DLD1 (cell line): ENCODE measurements at regions not wholly inside any gene's neighbourhood (a gene's known extent, or its start where the extent isn't known, plus 50 kb on each side); places are given as distances from the start of the nearest gene placed in this dataset.
"Not testable (repeated sequence)": the region's sequence is repeated elsewhere in the genome, so short reads cannot be mapped to it uniquely, and the experiment has no call there.

Source experiments
- in situ Hi-C: cut with HindIII; loops from 2 replicates; pipeline ENCODE4 v1.10.0; 2017; ENCODE audit warnings: low sequenced_read_pairs

- in situ Hi-C loops: no loop called here
These were observed 361.0 kb upstream of the TMEFF2 start for GRCh38 chr2:192555740-192556139.

- in situ Hi-C loops: no loop called here
These were observed 357.0 kb upstream of the TMEFF2 start for GRCh38 chr2:192551760-192552159.

GRCh38 chr2:192546565-192546964 lies 351.8 kb upstream of the TMEFF2 start:
- in situ Hi-C loops: no loop called here

- in situ Hi-C loops: no loop called here
These were observed 349.7 kb upstream of the TMEFF2 start for GRCh38 chr2:192544371-192544955.

- in situ Hi-C loops: not testable (repeated sequence)
These were observed 347.7 kb upstream of the TMEFF2 start for GRCh38 chr2:192542148-192543066.

GRCh38 chr2:192539306-192539705 lies 344.6 kb upstream of the TMEFF2 start:
- in situ Hi-C loops: no loop called here

GRCh38 chr2:192536922-192537624 lies 342.3 kb upstream of the TMEFF2 start:
- in situ Hi-C loops: no loop called here

DNA sequence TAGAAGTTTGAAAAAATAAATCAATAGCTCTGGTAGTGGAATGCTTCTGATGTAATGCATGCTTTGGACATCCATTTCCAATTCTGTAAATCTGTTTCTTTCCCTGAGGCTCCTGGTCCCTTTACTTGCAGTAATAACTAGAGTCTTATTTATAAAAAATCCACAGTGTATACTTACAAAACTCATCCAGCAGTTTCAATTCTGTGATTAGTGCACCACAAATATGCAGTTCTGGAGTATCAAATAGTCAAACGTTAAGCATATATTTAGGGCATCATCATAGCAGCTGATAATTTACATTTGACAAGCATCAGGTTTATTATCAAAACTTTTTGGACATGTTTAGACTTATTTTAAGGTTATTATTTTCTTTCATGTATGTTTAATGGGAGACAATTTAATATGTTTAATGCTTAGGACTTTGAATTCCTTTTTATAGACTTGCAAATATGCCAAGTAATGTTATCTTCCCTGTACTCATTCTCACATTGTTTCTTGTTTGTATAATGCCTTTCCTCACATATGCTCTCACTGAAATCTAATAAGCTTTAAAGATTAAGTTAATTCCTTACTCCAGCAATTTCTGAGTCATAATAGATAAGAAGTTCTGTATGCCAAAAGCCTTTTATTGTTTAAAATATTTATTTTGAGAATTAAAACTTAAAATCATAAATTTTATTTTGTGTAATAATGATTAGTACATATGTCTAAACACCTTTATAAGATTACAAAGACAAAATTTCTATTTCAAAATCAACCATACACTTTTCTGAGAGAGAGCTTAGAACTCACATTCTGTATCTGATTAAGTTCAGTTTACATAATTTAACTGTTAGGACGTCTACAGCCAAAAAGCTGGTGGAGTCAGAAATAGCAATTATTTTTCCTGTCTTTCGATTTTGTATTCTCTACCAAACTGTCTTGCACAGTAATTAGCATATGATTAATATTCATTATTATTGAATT lies 341.5 kb upstream of the TMEFF2 start:
- in situ Hi-C loops: no loop called here

GRCh38 chr2:192534072-192534471 lies 339.3 kb upstream of the TMEFF2 start:
- in situ Hi-C loops: no loop called here

DNA sequence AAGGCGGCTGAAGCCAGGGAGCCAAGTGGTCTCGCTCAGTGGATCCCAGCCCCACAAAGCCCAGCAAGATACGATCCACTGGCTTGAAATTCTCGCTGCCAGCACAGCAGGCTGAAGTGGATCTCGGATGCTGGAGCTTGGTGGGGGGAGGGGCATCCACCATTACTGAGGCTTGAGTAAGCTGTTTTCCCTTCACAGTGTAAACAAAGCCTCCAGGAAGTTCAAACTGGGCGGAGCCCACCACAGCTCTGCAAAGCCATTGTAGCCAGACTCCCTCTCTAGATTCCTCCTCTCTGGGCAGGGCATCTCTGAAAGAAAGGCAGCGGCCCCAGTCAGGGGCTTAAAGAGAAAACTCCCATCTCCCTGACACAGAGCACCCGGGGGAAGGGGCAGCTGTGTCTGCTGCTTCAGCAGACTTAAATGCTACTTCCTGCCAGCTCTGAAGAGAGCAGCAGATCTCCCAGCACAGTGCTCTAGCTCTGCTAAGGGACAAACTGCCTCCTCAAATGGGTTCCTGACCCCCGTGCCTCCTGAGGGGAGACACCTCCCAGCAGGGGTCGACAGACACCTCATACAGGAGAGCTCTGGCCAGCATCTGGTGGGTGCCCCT lies 330.0 kb upstream of the TMEFF2 start:
- in situ Hi-C loops: not testable (repeated sequence)

- in situ Hi-C loops: not testable (repeated sequence)
These were observed 329.5 kb upstream of the TMEFF2 start for GRCh38 chr2:192524214-192524613.

- in situ Hi-C loops: no loop called here
These were observed 321.2 kb upstream of the TMEFF2 start for GRCh38 chr2:192515937-192516336.

DNA sequence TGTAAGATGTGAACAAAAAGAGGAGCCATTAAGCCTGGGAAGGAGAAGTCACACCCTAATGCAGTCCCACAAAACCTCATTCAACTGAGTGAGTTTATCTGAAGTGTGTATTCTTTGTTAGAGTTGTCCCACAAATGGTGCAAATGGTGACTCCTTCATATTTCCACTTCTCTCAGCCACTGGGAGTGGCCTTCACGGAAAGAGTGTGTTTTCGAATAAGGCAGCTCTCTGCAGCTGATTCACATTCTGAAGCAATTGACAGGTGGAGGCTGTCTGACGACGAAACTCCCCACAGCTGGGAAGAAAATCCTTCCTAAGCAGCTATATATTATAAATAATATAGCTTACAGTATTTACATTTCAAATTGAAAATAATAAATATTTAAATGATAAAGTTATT lies 318.8 kb upstream of the TMEFF2 start:
- in situ Hi-C loops: no loop called here

- in situ Hi-C loops: not testable (repeated sequence)
These were observed 313.2 kb upstream of the TMEFF2 start for GRCh38 chr2:192507836-192508450.

DNA sequence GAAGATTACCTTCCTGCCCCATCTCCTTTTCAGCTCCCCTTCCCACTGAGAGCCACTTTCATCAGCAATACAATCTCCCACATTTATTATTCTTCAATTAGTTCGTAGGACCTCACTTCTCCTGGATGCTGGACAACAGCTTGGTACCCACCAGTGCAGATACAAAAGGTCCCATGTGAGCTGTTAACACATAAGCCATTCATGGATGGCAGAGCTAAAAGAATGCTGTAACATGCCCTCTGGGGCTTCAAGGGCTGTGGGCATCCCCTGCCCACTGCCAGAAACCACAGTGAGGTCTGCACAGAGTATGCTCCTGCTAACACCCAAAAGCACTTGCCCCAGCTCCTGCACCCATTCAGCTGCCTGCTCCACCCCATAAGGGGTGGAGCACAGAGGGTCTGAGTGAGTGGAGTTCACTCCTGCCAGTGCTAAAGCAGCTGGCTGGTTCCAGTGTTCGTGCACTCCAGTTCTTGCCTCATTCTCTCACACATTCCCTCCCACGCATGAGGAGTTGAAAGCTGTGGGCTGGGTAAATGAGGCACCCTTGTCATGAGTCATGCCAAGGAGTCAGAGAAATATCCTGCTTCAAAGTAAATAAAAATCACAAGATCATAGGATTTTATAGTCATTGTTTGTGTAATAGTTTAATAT lies 305.9 kb upstream of the TMEFF2 start:
- in situ Hi-C loops: no loop called here

- in situ Hi-C loops: no loop called here
These were observed 304.7 kb upstream of the TMEFF2 start for GRCh38 chr2:192499476-192499875.

- in situ Hi-C loops: no loop called here
These were observed 304.0 kb upstream of the TMEFF2 start for GRCh38 chr2:192498747-192499146.

DNA sequence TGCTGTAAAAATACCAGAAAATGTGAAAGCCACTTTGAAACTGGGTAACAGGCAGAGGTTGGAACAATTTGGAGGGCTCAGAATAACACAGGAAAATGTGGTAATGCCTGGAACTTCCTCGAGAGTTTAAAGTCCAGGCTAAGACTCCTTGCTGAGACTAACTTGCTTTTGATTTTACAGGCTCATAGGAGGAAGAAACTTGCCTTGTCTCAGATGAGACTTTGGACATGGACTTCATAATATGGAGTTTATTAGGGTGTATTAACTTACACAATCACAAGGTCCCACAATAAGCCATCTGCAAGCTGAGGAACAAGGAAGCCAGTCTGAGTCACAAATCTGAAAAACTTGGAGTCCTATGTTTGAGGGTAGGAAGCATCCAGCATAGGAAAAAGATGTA lies 293.4 kb upstream of the TMEFF2 start:
- in situ Hi-C loops: not testable (repeated sequence)

DNA sequence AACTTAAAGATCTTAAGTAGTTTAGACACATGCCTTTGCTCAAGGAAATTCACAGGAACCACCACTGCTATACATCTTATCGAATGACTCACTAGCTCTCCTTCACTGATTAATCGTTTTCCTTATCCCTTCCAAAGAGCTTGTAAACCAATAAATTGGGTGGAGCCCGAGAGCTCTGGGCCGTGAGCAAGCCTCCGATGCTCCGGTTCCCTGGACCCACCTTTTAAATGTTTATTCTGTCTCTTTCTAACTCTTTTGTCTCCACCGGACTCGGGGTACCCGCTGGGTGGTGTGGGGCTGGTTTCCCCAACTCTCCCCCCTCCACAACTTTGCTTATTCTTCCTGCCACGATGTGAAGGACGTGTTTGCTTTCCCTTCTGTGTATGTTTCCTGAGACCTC lies 292.9 kb upstream of the TMEFF2 start:
- in situ Hi-C loops: no loop called here
